ENCODE measurements at regions not wholly inside any gene's neighbourhood (a gene's known extent, or its start where the extent isn't known, plus 50 kb on each side); places are given as distances from the start of the nearest gene placed in this dataset.
"Not testable (repeated sequence)": the region's sequence is repeated elsewhere in the genome, so short reads cannot be mapped to it uniquely, and the experiment has no call there.

GRCh38 chr3:191615511-191615910 lies 154.5 kb downstream of the PYDC2 start:
- TF ChIP-seq CTCF (IDR thresholded peaks at IDR 0.05 in 8 of 11, conservative IDR thresholded peaks at IDR 0.05 in 3 of 11); POLR2A (IDR thresholded peaks at IDR 0.05): not testable (repeated sequence)

All from spleen (tissue), 7 donors.